Caco-2 (cell line): ENCODE measurements at regions not wholly inside any gene's neighbourhood (a gene's known extent, or its start where the extent isn't known, plus 50 kb on each side); places are given as distances from the start of the nearest gene placed in this dataset.

Experiments used
- BruUV-seq: library from RNA; stranded (reverse); fragments of 400-500 nt; replicated peaks from 2 replicates; lab custom pipeline; 2021; lab: Mats Ljungman, UMichigan
- CTCF ChIA-PET: fragments of 300-600 bp; sonication (Branson Sonifier 250); formaldehyde crosslinking; loops from one replicate; lab custom pipeline; 2022; ENCODE audit warnings: antibody characterized with exemption; lab: Charles Lee
- POLR2A ChIA-PET: fragments of 300-600 bp; sonication (Branson Sonifier 250); formaldehyde crosslinking; loops from one replicate; lab custom pipeline; 2022; ENCODE audit warnings: antibody characterized with exemption; lab: Charles Lee
- DNase-seq, 2 experiments: peaks; one replicate each; pipeline versions ENCODE4 v3.0.0 to v3.0.0-alpha.2; 2020 to 2022
- H3K27me3 ChIP-seq: replicated peaks from 2 replicates; pipeline ENCODE4 v1.6.0; 2011; ENCODE audit warnings: low read length; ENCODE audit not compliant: control insufficient read depth, insufficient read depth
- H3K36me3 ChIP-seq: 2 replicates; pipeline ENCODE4 v1.5.1; 2011; ENCODE audit warnings: low read length; ENCODE audit not compliant: control insufficient read depth, insufficient read depth
- H3K4me1 ChIP-seq: fragments of 250-450 bp; sonication (Bioruptor Pico); 2 replicates; pipeline ENCODE4 v1.5.1; 2020; ENCODE audit warnings: mild to moderate bottlenecking
- H3K4me3 ChIP-seq: 2 replicates; pipeline ENCODE4 v1.5.1; 2011; ENCODE audit warnings: low read depth, mild to moderate bottlenecking, control low read depth, low read length
- H3K9me3 ChIP-seq: fragments of 250-450 bp; sonication (Bioruptor Pico); 2 replicates; pipeline ENCODE4 v1.5.1; 2020; ENCODE audit warnings: mild to moderate bottlenecking, moderate library complexity
- H3K27ac Mint-ChIP-seq: one replicate; pipeline ENCODE4 v1.8.0; 2022; ENCODE audit warnings: mixed read lengths; ENCODE audit not compliant: unreplicated experiment
- H3K27me3 Mint-ChIP-seq: one replicate; pipeline ENCODE4 v1.8.0; 2022; ENCODE audit warnings: mixed read lengths; ENCODE audit not compliant: insufficient read depth, unreplicated experiment
- H3K36me3 Mint-ChIP-seq: one replicate; pipeline ENCODE4 v1.8.0; 2022; ENCODE audit warnings: mild to moderate bottlenecking, mixed read lengths; ENCODE audit not compliant: insufficient read depth, unreplicated experiment
- H3K4me1 Mint-ChIP-seq: one replicate; pipeline ENCODE4 v1.8.0; 2022; ENCODE audit warnings: low read depth, mixed read lengths; ENCODE audit not compliant: unreplicated experiment
- H3K4me3 Mint-ChIP-seq: one replicate; pipeline ENCODE4 v1.8.0; 2022; ENCODE audit warnings: mild to moderate bottlenecking, moderate library complexity, mixed read lengths; ENCODE audit not compliant: unreplicated experiment
- H3K9me3 Mint-ChIP-seq: one replicate; pipeline ENCODE4 v1.8.0; 2022; ENCODE audit warnings: mixed read lengths; ENCODE audit not compliant: unreplicated experiment
- intact Hi-C: fragments of 100-400 bp; cut with micrococcal nuclease; formaldehyde crosslinking; loops from one replicate; pipeline ENCODE4 v1.10.0; 2022; ENCODE audit not compliant: unreplicated experiment
- TF ChIP-seq, protein P1 (sequence below), 2 experiments: fragments of 200-600 bp in 1 of 2; IDR thresholded peaks; 1 replicate in 1 of 2; 2 replicates in 1 of 2; pipeline versions ENCODE4 v1.5.1 to v1.8.0; 2011 to 2022; ENCODE audit warnings: antibody characterized with exemption in 1 of 2, control low read depth in 1 of 2, inconsistent platforms in 1 of 2, low read depth in 1 of 2, low read length in 1 of 2, mild to moderate bottlenecking in 1 of 2, moderate library complexity in 1 of 2; ENCODE audit not compliant: insufficient read depth in 1 of 2, severe bottlenecking in 1 of 2, unreplicated experiment in 1 of 2

DNA sequence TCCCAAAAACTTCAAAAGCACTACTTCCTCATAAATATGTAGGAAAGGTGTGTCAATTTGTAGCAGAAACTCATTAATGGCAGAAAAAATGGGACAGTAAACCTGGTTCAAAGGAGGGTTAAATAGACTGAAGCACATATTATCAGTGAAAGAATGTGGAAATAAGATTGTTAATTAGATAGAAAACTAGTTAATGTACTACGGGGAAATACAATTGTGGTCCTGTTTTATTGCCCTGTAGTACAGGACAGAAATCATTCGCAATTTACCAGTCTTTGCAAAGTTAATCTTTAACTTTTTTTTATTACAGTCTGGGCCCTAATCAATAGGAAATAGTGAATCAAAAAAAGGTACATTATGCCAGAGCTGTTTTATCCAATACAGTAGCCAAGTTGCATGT lies 82.0 kb upstream of the PAK5 start:
- H3K4me3 Mint-ChIP-seq, result no peak overlapping the region
- CTCF ChIA-PET, result interaction anchor here (1.3 kb wide), 1 partner anchor 18 kb away, joined by 3 read pairs; no protein-coding TSS in a partner anchor

DNA sequence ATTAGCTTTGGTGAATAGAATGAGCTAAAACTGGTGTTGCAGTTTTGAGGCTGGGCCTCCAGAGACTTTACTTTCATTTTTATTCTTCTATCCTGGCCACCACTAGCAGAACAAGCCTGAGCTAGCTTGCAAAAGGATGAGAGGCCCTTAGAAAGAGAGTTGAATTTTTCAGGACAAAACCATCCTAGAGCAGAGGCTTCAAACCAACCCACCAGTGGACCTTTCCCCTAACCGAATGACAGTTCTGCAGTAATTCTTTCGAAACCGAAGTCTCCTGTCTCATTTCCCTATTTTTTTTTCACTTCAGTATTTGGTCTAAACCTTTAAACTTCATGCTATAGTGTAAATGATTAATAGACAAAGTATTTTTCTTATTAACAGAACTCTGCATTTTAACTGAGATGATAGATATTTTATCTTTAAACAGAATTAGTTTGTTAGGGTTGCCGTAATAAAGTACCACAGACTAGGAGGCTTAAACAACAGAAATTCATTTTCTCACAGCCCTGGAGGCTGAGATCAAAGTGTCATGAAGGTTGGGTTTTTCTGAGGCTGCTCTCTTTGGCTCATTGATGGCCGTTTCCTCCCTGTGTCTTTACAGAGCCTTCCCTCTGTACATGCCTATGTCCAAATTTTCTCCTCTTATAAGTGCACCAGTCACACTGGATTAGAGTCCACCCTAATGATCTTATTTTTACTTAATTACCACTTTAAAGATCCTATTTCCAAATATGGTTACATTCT lies 80.6 kb upstream of the PAK5 start:
- H3K9me3 Mint-ChIP-seq, result no peaks in the 10 kb centered on the region
- intact Hi-C loops, result loop anchor here (10.0 kb wide), 1 partner anchor 515 kb away; no protein-coding TSS in a partner anchor
- H3K4me3 Mint-ChIP-seq, result no peak overlapping the region
- H3K36me3 Mint-ChIP-seq, result no peaks in the 10 kb centered on the region
- peaks cover 15% of the 10 kb centered on the region for H3K27me3 Mint-ChIP-seq
- Histone ChIP-seq H3K36me3 (no peaks in the 10 kb centered on the region), H3K27me3 (no peaks in the 10 kb centered on the region), H3K9me3 (no peaks in the 10 kb centered on the region), H3K4me3 (no peak overlapping the region), H3K4me1 (no peaks in the 10 kb centered on the region)
- no peak overlapping the region for H3K27ac Mint-ChIP-seq
- no TSS peak for BruUV-seq
- H3K4me1 Mint-ChIP-seq, result no peaks in the 10 kb centered on the region
- DNase-seq, result no peak
- POLR2A ChIA-PET, result no interaction called here
- TF ChIP-seq, protein P1, sequence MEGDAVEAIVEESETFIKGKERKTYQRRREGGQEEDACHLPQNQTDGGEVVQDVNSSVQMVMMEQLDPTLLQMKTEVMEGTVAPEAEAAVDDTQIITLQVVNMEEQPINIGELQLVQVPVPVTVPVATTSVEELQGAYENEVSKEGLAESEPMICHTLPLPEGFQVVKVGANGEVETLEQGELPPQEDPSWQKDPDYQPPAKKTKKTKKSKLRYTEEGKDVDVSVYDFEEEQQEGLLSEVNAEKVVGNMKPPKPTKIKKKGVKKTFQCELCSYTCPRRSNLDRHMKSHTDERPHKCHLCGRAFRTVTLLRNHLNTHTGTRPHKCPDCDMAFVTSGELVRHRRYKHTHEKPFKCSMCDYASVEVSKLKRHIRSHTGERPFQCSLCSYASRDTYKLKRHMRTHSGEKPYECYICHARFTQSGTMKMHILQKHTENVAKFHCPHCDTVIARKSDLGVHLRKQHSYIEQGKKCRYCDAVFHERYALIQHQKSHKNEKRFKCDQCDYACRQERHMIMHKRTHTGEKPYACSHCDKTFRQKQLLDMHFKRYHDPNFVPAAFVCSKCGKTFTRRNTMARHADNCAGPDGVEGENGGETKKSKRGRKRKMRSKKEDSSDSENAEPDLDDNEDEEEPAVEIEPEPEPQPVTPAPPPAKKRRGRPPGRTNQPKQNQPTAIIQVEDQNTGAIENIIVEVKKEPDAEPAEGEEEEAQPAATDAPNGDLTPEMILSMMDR (IDR thresholded peaks at IDR 0.05; ENCODE audit: insufficient read depth in 1 of 2, low read depth in 1 of 2, low read length in 1 of 2, severe bottlenecking in 1 of 2, unreplicated experiment in 1 of 2), result no peak
- CTCF ChIA-PET, result no interaction called here

More for the DNA sequence above, 82.0 kb upstream of the PAK5 start:
- Mint-ChIP-seq H3K9me3 (no peaks in the 10 kb centered on the region), H3K4me1 (no peaks in the 10 kb centered on the region), H3K27me3 (peaks cover 13% of the 10 kb centered on the region), H3K27ac (no peak overlapping the region), H3K36me3 (no peaks in the 10 kb centered on the region)
- no peaks in the 10 kb centered on the region for H3K27me3 ChIP-seq
- TF ChIP-seq, protein P1 (IDR thresholded peaks at IDR 0.05; ENCODE audit: insufficient read depth in 1 of 2, low read depth in 1 of 2, low read length in 1 of 2, severe bottlenecking in 1 of 2, unreplicated experiment in 1 of 2), result no peak
- POLR2A ChIA-PET, result no interaction called here
- no TSS peak for BruUV-seq
- no peak overlapping the region for H3K4me3 ChIP-seq
- intact Hi-C loops, result no loop called here
- no peak for DNase-seq
- no peaks in the 10 kb centered on the region for H3K4me1 ChIP-seq
- no peaks in the 10 kb centered on the region for H3K36me3 ChIP-seq
- H3K9me3 ChIP-seq, result no peaks in the 10 kb centered on the region

DNA sequence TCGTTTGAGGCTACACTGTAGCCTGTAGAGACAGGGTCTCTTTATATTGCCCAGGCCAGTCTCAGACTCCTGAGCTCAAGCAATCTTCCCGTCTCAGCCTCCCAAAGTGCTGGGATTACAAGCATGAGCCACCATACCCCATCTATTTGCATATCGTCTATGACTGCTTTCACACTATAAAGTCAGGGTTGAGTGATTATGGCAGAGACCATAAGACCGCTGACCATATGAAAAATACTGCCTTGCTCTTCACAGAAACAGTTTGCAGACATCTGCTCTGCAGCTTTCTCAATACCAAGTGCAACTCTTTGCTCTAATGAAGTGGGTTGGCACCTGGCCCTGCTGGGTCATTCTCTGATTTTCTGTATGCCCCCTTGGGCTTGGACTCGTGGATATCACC lies 79.5 kb upstream of the PAK5 start:
- Mint-ChIP-seq H3K27me3 (peaks cover 15% of the 10 kb centered on the region), H3K4me1 (no peaks in the 10 kb centered on the region), H3K4me3 (no peak overlapping the region), H3K36me3 (no peaks in the 10 kb centered on the region), H3K27ac (no peak overlapping the region), H3K9me3 (no peaks in the 10 kb centered on the region)
- no peaks in the 10 kb centered on the region for H3K9me3 ChIP-seq
- no peaks in the 10 kb centered on the region for H3K27me3 ChIP-seq
- CTCF ChIA-PET, result no interaction called here
- POLR2A ChIA-PET, result no interaction called here
- TF ChIP-seq, protein P1 (IDR thresholded peaks at IDR 0.05; ENCODE audit: insufficient read depth in 1 of 2, low read depth in 1 of 2, low read length in 1 of 2, severe bottlenecking in 1 of 2, unreplicated experiment in 1 of 2), result no peak
- H3K36me3 ChIP-seq, result no peaks in the 10 kb centered on the region
- intact Hi-C loops, result loop anchor here (10.0 kb wide), 1 partner anchor 514 kb away; no protein-coding TSS in a partner anchor
- BruUV-seq, result no TSS peak
- H3K4me1 ChIP-seq, result no peaks in the 10 kb centered on the region
- DNase-seq, result no peak
- no peak overlapping the region for H3K4me3 ChIP-seq
